GM12892 (cell line): ENCODE measurements at regions not wholly inside any gene's neighbourhood (a gene's known extent, or its start where the extent isn't known, plus 50 kb on each side); places are given as distances from the start of the nearest gene placed in this dataset.

Source experiments
- POLR2A ChIP-seq: IDR thresholded peaks from 2 replicates; pipeline ENCODE4 v1.6.1; 2011; ENCODE audit warnings: low read depth, low read length, control low read depth
- POLR2AphosphoS5 ChIP-seq: IDR thresholded peaks from 2 replicates; pipeline ENCODE4 v1.6.1; 2011; ENCODE audit warnings: low read depth, low read length, control low read depth
- TAF1 ChIP-seq: IDR thresholded peaks from 2 replicates; pipeline ENCODE4 v1.6.1; 2011; ENCODE audit warnings: low read depth, mild to moderate bottlenecking, control low read depth, low read length, borderline replicate concordance

GRCh38 chr2:152870239-152870638 is 151.8 kb downstream of the ARL6IP6 start:
- TF ChIP-seq TAF1 (no peak), POLR2A (no peak), POLR2AphosphoS5 (no peak)
